Stimulated activated CD4-positive, alpha-beta T cell treated with anti-CD3 and anti-CD28 coated beads, TNF-alpha, amount 100 ng/mL, for 48 hours (primary cell): ENCODE measurements at regions not wholly inside any gene's neighbourhood (a gene's known extent, or its start where the extent isn't known, plus 50 kb on each side); places are given as distances from the start of the nearest gene placed in this dataset.

Source experiments
- DNase-seq, 3 donors: peaks; one replicate each; pipeline ENCODE4 v3.0.0-alpha.2; 2020; ENCODE audit warnings: low read depth in 3 of 3

DNA sequence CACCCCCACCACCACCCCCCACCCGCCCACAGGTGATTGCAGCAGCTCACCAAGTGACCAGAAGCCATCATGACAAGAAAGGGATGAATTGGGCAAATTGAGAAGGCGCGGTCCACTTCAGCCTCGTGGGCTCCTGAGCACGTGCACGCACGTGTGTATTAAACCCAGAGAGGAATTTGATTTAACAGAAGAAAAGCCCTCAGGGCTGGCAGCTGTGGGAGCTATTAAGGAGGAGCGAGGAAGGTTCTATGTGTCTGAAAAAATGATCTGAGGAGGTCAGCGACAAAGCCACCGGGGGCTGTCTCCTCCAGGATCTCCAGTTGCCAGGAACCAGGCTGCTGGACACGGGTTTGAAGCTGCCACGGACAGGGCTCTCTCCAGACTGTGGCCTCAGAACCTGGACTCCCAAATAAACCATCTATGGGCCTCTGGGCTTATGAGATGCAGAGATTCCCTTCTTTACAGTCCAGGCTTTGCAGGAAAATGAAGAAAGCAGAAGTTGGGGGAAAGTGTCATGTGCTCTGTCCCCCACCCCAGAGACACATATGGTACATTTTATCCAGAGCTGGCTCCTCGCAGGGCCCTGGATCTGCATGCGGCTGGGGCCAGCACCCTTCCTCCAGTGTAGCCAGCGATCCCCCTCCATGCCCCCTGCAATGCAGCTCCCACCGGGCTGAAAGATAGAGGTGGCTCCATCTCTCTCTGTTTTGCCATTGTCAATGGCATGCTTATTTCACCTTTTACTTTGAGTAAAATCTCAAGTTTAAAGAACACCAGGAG, 219.7 kb upstream of the RPL38 start:
- DNase-seq, result no peak

DNA sequence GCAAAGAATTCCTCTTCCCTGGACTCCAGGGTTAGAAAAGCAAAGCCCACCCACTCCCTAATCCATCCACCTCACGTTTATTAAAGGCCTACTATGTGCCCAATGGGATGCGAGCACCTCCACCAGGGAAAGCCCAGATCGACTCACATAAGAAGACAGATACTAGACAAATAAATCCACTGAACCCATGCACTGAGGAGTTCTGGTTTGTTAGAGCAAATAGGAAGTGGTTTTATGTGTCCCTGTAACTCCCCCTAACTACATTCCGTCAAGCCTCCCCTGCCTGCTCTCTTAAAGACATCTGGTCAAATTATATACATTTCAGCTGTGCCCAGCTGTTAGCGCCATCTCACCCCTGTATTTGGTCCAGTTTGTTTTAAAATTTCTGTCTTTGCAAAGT, 218.5 kb upstream of the RPL38 start:
- no peak for DNase-seq

DNA sequence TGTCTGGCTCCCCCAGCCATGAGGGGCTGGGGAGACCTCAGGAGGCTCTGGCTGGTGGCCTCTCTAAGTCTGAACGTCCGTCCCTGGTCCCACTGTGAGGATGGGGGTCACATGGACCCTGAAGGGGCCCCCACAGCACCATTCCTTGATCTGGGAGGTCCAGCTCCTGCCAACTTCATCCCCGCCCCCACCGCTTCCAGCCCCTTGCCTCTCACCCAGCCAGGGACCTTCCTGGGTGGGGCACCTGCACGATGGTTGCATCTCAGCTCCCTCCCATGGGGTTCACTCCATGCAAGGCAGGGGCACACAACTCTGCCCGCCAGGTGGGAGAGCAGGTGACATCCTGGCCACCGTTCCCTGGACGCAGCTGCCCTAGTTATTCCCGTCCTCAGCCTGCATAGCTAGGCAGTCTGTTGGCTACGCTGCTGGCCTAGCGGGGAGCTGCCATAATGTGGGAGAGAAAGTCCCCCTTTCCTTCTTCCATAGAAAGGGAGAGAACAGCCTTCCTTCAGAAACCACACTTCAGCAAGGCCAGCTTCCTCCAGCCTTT, 217.9 kb upstream of the RPL38 start:
- DNase-seq, result no peak

DNA sequence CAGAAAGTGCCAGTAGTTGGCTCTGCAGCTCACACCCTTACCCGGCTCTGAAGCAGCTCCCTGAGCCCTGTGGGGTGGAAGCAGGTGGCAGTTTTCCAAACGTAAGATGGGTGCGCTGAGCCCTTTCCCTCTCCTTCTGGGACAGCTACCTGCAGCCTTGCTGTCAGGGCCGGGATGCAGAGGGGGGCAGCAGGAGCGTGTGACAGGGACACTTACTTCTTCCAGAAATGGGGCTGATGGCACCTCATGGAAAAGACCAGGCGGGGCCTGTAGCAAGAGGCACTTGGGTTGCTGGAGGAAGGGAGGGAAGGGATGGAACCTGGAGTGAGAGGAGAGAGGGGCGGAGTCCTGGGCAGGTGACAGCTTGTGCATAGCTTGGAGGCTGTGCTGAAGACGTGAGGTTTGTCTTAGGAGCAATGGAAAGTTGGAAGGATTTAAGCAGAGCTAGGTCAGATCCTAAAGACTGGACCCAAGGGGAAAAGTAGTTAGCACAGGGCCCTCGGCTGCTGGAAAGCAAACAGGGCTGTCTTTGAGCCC, 216.8 kb upstream of the RPL38 start:
- DNase-seq, result no peak

DNA sequence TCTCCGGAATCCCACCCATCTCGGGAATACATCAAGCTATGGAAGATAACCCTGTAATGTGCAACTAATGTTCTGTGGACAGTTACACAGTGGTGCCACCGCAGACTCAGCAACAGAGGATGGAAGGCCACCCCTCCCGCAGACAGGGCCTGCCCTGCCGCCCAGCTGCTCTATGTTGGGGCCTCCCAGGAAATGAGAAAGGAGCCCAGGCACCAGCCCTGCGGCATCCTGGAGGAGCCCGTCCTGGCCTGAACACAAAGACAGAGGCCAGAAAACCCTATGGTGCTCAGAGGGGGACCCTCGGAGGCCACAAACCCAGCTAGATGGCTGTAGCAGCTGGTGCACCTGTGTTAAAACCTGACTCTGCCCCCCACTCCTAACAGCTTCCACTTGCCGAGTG, 216.1 kb upstream of the RPL38 start:
- no peak for DNase-seq

DNA sequence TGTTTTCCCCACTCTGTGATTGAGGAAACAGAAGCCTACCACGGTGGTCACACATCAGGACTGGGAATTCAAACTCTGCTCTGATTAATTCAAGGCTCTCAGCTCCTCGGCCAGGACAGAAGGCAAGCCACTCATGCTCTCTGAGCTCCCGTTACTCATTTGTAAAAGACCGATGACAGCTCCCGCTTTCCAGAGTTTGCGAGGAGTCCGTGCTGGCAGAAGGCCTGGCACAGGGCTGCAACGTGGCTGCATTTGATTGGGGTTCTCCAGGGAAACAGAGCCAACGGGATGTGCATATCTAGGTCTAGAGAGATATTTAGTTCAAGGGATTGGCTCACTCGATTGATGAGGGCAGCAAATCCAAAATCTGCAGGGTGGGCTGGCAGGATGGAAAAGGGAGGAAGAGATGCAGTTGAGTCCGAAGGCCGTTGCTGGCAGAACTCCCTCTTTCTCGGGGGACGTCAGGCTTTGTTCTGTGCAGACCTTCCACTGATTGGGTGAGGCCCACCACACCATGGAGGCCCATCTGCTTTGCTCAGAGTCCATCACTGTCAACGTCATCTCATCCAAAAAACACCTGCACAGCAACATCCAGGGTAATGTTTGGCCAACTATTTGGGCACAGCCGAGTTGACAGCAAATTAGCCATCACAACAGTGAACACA, 215.5 kb upstream of the RPL38 start:
- DNase-seq, result no peak

DNA sequence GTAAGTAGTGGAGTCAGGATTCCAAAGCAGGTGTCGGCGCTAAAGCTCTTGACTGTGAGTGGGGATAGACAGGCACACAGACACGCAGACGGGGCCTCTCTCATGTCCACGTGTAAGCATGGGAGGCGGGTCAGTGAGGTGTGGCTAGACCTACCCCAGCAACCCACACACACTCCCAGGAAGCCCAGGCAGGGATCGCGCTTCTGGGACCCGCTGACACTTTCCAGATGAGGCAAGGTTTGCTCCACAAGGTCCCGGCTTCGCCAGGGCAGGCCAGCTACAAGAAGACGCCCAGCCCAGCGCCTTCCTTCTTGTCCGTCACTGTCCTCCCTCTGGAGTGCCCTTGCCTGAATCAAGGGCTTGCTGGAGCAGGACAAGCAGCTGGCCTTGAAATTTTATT, 213.8 kb upstream of the RPL38 start:
- no peak for DNase-seq

DNA sequence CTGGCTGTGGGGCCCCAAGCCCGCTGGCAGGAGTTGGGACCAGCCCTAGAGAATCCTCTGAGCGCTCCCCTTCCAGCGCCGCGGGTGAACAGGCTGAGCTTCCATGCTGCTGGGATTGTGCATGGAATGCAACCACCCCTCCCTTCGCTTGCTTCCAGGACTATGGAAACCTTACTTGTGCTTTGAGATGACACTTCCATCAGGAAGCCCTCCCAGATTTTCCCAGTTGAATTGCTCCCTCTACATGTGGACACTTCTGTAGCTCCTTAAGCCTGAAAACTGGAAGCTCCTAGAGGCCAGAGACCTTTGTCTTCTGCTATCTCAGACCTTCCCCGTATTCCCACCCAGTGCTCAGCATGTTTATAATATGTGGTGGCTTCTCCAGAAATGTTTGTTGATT, 213.2 kb upstream of the RPL38 start:
- no peak for DNase-seq

DNA sequence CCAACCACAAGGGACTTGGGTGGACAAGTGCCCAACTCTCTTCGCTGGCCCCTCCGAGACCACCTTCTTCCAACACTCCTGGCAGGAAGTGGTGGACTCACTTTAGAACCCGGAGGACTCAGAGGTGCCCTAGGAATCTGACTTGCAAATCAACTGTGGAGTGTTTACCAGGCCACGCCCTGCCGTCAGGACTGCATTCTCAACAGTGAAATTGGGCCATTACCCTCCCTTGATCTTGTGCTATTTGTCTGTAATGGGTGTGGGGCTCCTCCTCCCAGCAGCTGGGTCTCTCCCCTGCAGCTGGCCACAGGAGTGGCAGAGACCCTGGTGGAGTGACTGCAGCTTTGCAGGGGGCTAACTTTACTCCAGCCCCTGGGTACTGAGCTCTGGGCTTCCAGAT, 212.2 kb upstream of the RPL38 start:
- no peak for DNase-seq

DNA sequence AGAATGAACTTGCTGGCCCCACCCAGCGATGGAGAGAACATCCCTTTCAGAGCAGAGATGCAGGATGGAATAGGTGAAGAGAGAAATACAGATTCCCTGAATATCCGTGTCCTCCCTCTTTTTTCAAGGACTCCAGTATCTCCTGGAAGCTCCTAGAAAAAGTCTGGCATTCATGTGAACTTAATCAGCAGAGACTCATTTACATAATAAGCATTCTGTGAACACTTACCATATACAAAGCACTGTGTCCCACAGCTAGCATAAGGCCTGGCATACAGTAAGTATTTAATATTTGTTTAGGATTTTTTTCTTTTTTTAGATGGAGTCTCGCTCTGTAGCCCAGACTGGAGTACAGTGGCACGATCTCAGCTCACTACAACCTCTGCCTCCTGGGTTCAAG, 208.5 kb upstream of the RPL38 start:
- no peak for DNase-seq

DNA sequence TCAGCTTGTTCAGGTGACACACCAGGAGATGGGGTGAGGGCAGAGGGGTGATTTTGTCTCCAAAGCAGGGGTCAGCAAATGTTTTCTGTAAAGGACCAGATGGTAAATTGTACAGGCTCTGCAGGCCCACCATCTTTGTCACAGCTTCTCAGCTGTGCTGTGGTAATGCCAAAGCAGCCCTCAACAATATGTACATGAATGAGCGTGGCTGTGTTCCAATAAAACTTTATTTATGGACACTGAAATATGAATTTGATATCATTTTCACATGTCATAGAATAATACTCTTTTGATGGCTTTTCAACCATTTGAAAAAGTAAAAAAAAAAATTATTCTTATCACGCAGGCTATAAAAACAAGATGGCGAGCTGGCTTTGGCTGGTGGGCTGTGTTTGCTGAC, 206.4 kb upstream of the RPL38 start:
- no peak for DNase-seq

DNA sequence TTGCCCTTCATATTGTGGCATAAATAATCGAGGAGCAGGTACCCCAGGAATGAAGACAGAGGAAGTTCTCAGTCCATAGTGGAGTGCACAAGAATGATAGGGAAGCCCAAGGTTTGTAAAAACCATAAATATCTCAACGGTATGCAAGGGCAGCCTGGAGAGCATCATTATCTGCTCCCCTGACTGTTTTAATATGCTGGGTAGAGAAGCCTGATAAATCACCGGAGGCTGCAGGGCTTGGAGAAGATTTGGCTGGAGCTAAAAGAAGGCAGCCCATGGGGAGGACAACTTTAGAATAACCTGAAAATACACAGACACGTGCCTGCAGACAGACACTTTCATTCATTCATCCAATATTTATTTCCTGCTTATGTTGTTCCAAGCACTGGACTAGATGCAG, 205.2 kb upstream of the RPL38 start:
- DNase-seq, result no peak

DNA sequence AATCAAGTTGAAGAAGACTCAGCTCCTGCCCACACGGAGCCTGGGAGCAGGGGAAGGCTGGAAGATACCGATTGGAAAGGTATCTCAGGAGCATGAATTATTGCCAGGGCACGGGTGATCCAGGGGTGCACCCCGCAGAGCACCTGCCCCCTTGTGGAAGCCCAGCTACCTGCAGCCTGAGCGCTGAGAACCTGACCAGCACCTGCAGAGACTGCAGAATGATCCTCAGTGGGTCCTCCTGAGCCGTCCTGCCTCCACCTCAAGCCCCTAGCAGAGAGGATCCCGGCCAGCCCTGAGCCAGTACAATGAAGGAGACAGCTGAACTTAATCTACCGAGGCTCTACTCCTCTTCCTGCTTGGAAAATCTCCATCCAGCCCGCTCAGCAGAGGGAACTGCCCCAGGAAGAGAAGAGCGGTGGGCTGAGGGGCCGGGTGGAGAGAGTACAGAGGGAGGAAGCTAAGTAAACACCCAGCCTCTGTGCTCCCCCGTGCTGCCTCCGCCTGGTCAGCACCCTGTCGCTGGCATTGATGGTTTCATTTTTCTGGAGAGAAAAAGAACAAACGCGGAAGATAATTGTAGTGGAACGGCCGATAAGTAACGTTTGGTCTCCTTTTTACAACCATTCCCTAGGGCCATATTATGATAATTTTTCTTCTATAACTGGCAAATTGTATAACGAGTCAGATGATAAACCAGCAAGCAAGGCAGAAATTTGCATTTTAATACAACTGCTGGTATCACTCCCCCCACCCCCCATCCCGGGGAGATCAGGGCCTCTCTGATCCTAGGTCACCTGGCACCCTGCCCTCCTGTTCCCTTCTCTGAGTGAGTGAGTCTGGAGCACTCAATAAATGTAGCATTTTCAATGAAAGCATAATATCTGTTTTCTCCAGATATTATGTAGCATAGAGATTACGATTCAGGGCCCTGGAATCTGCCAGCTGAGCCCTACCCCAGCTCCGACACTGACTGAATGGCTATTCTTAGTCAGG, 204.5 kb upstream of the RPL38 start:
- DNase-seq, result peak; percentile 30 to 58 (median 33)

DNA sequence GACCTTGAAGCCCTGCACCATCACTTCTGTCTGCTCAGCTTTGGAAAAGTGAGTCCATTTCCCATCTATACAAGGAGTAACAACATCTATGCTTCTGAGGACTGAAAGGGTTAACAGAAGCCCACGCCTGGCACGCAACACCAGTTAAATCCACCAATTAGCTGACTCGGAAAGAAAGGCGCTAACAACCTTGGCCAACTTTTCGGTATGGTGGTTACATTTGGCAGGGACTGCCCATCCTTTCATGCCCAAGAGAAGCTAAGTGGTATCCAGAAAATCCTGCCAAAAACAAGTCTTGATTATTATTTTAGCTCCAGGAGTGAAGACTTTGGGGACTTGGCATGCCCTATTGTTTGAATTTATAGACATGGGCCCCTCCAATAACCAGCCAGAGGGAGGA, 202.3 kb upstream of the RPL38 start:
- no peak for DNase-seq

DNA sequence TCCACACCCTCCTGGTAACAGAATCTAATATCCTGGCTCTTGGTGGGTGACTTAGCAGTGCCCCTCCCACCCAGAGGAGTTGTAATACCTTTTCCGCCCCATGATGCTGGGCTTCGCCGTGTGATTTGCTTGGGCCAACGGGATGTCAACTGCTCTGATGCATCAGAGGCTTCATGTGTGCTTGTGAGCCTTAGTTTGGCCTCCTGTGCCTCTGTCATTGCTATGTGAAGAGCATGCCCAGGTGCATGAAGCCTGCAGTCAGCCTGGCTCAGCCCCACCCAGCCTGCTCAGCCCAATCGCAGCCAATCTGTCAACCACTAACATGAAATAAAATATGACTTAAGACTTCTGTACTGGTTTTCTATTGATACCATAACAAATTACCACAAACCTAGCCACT, 201.2 kb upstream of the RPL38 start:
- no peak for DNase-seq

DNA sequence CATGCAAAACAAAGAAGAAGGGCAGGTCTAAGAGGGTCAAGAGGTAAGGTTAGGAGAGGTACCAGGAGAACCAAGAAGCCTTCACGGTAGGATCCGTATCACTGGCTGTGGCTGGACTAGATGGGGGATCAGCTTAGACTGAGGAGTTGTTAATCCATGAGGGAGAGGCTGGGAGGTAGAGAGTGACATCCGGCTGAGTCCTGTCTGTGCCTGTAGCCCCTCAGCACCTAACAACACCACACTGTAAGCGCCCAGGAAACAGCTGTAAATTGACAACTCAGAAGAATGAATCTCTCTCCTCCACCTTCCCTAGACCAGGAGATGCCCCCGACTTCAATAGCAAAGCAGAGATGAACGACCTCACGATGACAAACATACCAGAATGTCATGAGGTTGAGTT, 199.4 kb upstream of the RPL38 start:
- no peak for DNase-seq

DNA sequence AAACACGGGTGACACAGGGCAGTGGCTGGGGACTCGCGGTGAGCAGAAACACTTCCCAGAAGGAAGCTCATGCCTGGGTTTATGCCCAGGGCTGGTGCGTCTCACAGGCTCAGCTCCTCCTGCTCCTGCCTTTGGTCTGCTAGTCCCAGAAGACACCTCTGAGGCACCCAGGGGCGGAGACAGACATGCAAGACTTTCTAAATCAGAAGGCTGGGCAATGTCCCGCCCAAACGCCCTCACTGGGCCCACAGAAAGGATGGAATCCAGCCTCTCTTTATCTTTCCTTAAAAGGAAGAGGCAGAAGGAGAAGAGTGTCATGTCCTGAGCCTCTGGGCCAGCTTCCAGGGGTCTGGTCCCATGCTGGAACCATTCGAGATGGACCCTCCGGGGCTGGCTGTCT, 197.7 kb upstream of the RPL38 start:
- DNase-seq, result no peak

DNA sequence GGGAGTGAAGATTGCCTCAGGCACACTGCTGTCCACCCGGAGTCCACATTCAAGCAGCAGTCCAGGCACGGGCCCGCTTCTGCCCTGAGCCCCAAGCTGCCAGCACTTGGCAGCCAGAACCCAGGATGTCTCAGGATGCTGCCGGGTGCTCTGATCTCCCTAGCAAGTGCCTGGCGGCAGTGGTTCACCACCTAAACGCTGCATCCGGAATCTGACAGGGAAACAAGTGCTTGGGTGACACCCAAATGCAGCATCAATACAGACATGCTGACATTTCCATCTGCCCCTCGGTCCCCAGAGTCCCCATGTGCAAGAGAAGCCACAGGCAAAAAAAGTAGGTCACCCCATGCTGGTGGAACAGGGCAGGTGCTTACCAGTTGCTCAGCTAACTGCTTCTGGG, 197.1 kb upstream of the RPL38 start:
- DNase-seq, result no peak

DNA sequence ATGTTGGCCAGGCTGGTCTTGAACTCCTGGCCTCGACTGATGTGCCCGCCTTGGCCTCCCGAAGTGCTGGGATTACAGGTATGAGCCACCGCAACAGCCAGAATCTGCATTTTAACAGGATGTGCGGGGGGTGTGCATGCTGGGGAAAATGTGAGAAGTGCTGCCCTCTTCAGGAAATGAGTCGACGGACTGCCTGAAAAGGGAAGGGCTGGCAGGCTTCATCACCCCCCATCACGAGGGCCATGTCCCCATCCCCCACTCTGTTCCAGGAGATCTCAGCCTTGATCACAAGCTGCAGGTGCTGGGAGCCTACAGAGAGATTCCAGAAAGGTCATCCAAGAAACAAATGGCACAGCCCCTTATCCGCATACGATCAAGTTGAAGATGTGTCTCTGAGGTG, 195.3 kb upstream of the RPL38 start:
- DNase-seq, result peak; percentile 6 to 38 (median 24)

DNA sequence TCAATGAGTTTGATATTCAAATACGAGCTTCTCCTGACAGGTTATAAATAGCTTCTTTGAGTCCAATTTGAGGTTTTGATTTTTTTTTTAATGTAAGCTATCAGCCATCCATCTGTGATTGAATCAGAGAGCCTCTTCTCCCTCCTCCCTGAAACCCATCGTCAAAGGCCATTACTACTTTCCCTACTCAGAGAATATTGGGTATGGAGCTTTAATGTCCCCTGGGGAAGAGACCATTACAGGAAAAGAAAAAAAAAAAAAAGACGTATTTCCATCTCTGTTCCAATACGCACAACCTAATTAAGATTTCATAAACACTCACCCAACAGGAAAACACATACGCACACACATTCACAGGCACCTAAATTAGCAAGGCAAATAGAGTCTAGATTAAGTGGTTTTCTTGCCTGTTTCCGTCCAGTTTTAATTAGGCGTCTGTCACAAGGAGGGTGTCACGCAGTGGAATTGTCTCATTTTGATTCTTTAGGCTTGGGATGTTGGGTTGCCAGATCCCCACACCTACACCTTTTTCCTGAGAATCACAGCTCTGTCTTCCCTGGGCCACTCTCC, 194.3 kb upstream of the RPL38 start:
- no peak for DNase-seq

DNA sequence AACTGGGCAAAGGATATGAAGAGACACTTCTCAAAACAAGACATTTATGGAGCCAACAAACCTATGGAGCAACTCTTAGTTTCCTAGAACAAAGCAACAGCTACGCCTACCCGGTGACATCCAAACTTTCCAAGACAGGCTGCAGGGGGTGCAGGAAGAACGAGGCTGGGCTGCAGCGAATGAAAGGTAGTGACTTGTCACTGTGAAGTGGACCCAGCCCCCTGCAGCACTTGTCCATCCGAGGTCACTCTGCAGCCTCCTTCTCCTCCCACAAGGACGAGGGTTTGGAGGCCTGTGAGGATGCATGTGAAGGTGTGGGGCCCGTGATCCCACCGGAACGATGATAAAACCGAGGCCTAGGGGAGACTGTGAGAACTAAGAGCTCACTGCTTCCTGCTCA, 192.6 kb upstream of the RPL38 start:
- no peak for DNase-seq

DNA sequence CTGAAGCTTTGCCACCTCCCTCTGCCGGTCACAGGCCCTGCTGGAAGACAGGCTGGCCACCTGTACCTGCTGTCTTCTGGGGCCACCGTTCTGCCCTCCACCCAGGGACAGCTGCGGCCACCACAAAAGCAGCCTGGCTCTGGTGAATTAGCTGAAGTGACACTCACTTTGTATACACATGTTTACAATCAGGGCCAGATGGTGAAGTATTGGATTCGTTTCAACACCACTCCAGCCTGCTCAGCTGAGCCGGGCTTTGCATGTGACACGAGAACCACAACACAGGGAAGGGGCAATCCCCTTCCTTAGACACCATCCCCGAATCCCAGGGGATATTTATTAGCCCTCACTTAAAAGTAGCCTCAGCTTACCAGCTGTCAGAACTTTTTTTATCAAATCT, 191.5 kb upstream of the RPL38 start:
- DNase-seq, result no peak
